ENCODE measurements at regions not wholly inside any gene's neighbourhood (a gene's known extent, or its start where the extent isn't known, plus 50 kb on each side); places are given as distances from the start of the nearest gene placed in this dataset.
"Not testable (repeated sequence)": the region's sequence is repeated elsewhere in the genome, so short reads cannot be mapped to it uniquely, and the experiment has no call there.

DNA sequence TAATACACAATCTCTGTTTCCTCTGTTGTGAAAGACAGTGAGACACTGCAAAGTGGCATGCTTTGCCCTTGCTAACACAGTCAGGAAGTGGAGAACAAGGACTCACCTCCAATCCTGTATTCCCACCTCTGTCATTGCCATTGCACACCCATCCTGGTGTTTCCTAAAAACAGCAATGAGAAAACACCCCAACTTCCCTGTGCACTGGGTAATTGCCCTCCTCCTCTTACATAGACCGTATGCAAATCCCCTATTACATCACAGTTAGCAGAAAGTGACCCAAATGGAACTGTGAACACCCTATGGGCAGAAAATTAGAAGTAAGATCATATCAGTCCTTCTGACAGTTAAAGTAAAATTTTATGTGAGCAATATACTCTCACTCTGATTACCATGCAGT is 355.5 kb downstream of the BCL11B start:
- no peak for DNase-seq

DNA sequence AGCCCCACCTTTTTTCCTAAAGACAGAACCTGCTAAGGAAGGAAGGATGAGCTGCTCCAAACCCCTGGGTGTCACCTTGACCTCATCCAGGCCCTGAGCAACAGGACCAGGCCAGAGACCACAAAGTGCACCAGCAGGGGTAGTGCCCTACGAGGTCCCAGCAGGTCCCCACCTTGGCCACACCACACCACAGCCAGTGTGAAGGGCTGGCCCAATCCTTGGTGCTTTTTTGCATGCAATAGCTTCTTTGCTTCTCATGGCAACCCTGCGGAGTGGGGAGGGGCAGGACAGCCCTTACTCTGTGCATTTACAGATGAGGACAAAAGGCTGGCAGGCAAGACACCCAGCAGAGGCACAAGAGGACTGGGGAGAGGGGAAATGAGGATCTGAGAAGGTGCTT is 352.6 kb downstream of the BCL11B start:
- no peak for DNase-seq

DNA sequence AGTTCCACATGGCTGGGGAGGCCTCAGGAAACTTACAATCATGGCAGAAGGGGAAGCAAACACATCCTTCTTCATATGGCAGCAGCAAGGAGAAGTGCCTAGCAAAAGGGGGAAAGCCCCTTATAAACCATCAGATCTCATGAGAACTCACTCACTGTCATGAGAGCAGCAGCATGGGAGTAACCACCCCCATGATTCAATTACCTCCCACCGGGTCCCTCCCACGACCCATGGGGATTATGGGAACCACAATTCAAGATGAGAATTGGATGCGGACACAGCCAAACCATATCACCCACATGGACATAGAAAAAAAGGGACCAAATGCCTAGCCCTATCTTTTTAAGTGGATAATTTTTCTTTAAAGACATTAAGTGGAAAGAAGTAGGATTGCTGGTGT is 350.7 kb downstream of the BCL11B start:
- not testable (repeated sequence) for DNase-seq

DNA sequence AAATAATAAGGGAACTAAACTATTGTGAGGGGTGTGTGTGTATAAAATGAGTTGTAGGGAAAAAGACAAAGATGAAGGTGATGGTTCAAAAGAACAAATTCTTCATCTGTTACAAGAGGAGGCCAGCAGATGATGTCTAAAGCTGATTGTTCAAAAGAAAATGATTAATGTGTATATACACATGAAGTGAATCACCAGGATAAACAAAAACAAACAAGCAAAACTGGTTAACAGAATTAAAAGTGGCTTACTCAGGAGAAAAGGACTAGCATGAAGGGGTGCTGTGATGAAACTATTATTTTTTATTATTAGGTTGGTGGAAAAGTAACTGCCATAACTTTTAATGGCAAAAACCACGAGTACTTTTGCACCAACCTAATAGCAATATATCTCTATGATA is 348.4 kb downstream of the BCL11B start:
- no peak for DNase-seq

DNA sequence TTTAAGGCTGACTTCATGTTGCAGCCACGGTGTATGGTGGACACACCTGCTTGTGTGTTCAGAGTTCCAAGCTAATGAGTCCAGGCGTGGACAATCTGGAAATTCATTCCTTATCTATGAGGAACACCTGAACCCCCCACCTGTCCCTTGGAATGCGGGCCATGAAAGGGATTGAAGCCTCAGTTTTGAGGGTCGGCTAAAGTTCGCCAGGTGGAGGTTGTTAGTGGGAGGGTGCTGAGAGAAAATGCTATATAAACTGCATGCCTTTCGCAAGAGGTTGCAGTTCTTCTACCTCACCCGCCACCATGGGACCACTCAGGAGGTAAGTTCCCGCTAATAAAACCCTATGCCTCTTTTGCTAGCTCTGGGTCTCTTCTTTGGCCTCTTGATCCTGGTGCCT is 348.0 kb downstream of the BCL11B start:
- DNase-seq: no peak

DNA sequence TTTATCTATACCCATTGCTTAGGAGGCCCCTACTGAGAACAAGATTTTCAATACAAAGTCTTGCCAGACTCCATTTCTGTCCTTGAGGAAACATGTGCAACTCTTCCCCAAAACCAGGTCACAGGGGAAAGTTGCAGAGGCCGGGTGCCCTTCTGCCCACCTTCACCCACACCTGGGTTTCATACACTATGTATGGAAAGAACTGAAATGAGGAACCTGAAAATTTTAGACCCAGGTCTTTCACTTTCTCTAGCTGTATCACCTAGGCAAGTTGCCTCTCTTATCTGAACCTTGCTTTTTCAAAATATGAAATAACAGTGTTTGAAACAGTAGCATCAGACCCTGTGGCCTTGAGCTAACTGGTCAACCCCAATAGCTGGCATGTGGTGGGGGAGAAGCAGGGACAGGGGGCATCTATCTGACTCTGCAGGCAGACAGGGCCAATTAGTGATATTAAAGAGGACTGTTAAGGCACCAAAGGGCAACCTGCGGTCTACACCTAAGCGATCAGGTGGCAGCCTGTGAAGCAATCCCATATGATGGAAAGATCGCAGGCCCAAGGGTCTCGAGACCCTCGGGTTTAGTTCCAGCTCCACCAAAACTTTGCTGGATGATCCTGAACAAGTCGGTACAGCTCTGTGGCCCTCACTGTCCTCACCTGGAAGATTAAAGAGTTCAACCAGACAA is 346.5 kb downstream of the BCL11B start:
- no peak for DNase-seq

DNA sequence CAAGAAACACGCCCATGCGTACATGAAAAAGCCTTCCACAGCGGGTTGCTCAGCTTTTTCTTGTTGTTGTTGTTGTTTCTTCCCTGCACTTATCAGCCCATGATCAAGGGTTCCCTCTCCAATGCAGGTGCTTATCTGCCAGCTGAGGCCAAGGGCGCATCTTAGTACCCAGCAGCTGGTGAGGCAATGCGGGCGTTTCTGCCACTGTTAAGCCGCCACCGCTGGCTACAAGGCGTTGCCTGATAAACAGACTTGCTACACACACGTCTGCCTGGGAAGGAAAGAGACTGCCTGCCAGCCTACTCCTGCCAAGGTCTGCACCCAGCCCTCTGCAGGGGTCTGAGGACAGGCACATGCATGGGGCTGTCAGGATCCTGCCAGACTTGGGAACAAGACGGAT is 345.9 kb downstream of the BCL11B start:
- DNase-seq: no peak

DNA sequence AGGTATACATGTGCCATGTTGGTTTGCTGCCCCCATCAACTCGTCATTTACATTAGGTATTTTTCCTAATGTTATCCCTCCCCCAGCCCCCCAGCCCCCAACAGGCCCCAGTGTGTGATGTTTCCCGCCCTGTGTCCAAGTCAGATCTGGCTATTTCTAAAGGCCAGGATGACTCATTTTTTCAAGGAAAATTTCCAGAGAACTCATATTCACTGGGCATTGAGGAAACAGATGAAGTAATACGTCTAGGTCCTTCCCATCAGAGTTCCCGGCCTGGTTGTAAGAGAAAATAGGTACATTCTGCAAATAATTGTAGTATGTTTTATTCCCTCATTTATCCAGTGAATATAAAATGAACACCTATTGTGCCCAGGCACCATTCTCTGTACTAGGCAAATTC is 345.2 kb downstream of the BCL11B start:
- DNase-seq: no peak

DNA sequence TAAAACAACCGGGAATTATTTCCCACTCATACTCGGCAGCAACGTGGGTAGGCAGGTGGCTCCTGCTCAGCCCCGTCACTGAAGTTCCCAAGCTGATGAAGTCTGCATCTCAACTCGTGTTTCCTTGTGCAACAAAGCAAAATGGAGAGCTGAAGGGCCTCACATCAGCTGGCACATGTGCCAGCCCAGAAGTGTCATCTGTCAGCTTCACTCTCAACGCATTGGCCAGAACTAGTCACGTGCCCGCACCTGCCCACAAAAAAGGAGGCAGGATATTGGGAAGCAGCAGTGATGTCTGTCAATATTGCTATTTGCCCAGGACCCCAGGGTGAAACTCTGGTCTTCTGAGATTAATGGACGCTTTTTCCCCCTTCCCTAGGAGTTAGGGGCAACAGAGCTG is 344.0 kb downstream of the BCL11B start:
- DNase-seq: no peak

DNA sequence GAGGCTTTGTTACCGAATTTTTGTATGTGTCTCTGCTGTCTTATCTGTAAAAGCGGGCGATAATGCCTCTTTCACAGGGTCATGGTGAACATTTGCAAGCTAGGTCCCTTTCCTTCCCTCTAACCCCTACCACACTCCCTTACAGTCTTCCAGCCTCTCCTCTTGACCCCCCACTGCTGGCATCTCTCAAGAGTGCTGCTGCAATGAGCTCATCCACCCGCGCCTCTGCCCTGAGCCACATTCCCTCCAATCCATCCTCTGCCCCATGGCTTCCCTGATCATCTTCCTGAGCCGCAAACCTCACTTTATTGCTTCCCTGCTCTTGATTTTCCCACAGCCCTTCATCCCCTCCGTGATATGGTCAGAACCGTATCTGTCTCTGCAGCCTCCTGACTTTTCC is 343.6 kb downstream of the BCL11B start:
- no peak for DNase-seq

DNA sequence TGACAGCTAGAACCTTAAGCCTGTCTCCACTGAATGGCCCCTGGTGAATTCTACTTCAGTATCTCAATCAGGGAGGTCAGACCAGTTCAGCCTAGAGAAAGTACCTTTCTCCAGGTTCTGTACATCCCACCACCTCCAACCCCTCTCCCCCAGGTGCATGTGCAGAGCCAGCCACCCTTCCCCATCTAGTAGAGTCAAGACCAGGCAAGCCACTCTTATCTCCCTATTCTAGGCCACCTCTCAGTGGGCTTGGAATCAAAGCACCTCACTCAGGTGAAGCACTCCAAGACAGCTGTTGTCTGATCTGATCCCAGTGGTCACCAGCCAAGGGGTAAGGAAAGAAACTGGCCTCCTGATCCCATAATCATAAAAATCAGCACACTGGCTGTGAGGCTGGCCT is 340.9 kb downstream of the BCL11B start:
- DNase-seq: no peak

DNA sequence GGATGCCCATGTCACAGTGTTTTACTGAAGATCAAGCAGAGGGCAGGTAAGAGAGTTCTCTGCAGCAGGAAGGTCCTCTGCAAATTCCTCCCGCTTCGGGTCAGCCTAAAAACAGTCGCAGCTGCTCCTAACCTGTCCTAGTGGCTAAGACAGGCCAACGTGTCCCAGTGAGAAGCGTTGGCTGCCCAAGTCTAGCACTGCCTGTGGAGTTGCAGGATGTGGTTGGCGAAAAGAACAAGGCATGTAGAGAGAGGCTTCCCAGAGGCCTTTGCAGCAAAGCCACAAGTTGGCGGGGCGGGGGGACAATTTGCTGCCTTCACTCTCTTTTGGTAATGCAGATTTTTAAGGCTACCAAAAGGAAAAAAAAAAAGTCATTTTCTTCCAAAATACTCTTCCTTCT is 340.1 kb downstream of the BCL11B start:
- DNase-seq: no peak

DNA sequence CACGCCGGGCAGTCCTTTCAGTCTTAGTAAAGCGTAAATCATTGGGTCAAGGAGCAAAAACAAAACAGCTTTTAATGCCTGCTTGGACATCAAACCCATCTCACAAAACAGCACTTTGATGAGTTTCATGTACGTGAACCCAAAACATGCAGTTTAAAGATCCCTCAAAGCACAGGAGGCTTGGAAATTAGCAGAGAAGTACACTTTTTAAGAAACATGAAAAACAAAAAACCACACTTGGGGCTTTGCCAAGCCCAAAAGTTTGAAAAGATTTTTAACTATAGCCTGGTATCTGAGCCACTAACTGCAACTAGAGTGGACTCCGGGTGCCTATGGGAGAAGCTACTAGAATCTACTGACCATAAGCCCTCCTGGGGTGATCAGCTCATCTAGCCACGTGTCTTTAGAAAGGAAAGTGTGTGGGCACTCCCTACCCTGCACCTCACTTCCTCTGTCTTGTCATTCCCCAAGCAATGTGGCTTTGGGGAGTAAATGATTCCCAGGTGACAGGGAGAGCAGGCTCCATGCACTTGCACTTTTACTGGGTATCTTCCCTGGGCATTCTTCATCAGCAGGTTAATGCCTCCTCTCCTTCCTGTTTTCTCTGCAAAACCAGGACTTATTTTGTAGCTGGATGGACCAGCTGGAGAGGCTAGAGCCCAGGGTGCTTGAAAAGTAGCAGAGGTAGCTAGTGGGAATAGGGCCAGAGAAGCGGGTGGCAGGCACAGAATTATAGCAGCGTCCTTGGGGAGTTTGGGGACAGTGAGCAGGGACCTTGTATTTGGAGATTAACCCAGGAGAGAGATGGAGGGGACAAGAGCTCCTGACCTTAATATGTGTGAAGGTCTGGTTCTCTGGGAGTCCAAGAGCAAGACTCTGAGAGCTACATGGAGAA is 339.3 kb downstream of the BCL11B start:
- no peak for DNase-seq

DNA sequence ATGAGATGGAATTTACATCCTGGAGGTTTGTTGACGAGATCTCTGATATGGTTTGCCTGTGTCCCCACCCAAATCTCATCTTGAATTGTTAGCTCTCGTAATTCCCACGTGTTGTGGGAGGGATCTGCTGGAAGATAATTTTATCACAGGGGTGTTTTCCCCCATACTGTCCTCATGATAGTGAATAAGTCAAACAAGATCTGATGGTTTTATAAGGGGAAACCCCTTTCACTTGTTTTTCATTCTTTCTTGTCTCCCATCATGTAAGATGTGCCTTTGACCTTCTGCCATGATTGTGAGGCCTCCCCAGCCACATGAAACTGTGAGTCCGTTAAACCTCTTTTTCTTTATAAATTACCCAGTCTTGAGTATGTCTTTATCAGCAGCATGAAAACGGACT is 337.4 kb downstream of the BCL11B start:
- not testable (repeated sequence) for DNase-seq

DNA sequence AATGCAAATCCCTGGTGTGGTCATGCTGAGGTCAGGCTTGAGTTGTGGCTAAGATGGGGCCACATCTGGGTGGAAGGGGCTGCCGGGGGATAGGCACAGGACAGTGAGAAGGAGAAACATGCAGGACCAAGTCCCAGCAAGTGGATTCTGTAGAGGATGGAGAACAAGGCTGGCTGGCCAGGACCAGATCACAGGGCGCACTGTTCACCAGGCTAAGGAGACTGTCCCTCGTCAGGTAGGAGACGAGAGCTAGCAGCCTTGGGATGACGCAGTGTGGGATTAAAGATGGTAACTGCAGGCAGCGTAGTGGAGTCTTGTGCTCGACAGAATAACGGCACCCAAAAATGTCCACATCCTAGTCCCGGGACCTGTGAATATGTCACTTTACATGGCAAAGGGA is 336.1 kb downstream of the BCL11B start:
- no peak for DNase-seq

DNA sequence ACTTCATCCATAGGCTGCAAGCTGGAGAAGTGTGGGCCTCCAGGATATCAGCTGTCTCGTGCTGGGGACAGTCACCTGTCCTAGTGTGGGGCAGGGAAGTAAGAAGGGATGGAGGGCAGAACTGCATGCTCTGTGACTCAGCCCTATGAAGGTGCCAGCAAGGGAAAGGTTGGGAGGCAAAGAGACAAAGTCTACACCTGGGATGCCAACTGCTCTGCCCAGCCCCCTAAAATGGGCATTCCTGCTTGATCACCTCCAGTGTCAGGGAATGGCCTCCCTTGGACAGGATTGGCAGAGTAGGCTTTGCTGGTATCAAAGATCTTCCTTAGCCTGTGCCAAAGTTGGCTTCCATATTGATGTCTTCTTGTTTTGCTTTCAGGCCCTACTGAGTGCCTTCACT is 335.0 kb downstream of the BCL11B start:
- no peak for DNase-seq

DNA sequence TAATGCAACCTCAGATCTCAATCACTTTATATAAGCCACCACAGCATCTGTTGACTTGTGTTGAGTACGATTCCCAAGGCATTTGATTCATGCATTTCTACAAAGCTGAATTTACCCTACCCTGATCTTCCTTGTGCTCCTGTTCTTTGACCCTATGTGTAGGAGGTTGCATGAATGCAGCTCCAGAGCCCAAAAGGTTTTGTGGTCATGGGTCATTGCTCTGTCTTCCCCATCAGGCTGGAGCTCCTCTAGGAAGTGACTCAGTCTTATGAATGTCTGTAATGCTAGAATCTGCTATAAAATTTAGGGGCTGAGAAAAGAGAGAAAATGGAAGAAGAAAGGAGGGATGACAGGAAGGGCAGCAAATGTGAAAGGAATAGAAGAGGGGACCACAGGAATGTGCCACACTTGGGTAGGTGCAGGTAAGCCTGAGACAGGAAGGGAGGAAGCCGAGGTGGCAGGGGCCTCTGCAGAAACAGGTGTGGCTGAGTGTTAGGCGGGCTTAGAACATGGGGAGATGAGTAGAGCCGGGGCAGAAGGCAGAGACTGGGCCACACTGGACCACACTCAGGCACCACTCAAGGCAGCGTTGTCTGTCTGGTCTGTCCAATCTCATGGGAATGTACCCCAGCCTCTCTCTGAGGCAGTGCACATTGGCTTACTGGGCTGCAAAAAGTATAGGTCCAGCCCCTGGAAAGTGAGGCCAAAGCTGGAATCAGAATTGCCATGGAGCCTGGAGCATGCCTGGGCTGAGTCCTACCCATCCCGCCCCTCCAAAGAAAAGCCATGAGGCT is 334.1 kb downstream of the BCL11B start:
- DNase-seq: no peak

DNA sequence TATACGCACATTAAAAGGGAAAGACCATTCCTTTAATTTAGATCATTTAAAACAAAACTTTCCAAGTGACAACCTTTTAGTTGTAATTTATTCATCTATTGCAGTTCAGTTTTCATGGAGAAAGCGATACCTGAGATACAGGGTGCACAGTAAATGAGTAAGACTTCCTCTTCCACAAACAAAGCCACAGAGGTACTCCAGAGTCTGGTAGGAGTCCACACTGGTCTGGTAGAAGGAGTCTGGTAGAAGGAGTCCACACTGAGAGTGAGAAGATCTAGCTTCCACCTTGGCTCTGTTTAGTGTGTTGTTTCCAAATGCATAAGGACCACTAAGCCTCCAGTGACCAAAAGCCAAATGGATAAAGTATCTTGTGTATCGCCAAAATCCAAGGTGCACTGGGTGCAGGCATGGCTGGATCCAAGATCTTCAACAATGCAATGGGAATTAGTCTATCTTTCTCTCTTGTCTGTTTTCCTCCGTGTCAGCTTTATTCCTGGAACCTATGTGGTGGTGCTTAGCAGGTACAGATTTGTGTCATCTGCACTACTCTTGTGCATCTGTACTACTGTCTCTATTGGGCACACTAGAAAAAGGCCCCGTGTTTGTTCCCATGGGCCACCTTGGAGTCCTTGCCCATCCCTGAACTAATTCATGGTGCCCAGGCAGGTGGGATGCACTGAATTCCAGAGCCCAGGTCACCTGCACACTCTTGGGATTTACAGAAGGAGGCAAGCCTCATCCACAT is 331.1 kb downstream of the BCL11B start:
- no peak for DNase-seq

DNA sequence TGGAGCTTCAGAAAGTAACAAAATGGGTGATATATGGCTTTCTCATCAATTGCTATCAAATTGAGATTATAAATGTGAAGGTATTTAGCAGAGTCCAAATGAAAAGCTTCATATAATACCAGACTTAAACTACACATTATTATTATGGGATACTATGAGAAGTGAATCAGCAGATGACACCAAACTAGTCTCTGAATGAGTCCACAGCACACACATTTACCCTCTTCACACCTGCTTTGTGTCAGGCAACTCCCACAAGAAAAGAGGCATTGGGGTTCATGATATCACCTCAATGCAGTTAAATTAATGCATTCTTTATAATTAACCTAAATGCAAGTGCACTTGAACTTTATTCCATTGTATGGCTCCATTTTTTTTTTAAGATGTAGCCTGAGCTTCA is 330.5 kb downstream of the BCL11B start:
- DNase-seq: no peak

DNA sequence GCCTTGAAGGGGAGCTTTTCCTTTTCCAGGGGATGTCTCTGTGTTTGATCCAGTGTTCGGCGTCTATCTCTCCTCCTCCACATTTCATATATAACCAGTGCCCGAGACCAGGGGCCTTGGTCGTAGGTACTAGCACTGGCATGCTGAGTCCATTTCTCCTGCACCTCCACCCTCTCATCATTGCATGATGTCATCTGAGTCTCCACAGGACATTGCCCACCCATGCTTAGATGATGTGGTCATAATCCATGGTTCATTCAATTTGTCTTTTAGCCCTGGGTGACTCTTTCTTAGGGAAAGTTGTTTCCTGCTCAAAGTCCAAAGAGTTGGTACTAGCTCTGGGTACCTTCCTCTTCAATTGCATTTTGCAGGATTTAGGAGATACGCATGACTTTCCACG is 328.1 kb downstream of the BCL11B start:
- DNase-seq: no peak

DNA sequence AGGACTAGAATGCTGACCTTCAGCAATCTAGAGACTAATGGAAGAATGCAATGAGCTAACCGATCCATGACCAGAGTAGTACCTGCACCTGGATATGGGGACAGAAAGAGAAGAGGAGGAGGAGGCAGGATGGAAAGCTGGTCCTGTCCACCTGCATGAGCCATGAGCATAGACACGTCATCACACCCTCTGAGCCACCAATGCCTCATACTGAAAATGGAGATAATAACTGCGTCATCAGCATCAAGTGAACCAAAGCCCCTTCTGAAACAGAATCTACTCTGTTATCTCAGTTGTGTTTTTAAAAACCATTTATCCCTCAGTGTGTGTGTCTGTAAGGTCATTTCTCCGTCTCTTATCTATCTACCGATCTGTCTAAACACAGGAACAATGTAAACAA is 327.0 kb downstream of the BCL11B start:
- no peak for DNase-seq

DNA sequence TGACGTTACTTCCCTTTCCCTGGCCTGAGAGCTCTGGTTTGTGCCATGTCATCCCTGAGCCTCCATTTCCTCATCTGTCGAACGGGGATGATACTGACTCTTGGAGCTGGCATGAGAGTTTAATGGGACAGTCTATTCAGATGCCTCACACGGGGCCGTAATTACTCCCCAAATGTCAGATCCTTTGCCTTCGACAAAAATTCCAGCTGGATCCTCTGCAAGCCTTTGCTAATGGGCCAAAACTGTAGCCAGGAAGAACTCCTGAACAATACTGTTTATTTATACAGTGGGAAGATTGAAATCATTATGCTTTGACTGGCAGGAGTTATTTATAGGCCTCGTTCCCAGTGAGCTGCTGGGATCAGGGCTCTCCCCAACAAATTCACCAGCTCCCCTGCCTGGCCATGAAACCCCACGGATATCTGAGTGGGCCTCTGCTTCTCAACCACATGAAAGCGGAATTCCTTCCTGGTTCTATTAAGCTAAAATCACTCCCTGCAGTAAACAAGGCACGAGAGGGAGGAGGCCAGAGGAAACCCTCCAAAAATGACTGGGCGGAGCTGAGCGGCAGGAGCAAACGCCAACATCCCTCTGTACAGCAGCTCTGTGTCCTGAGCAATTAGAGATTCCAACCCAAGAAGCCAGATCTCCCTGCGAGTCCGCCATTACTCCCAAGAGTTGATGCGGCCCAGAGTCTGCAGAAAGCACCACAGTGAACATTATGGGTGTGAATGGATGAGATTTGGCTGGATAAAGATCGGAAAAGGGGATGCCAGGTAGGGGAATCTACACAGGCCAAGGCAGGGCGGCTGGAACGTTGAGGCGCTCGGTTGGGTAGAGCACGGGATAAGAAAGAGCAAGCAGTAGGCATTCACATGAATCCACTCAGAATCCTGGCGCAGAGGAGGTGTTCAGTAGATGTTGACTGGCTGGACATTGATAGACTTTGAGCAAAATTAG is 326.1 kb downstream of the BCL11B start:
- DNase-seq: peak; percentile 62

All from right hindlimb (tissue), 1 donor.